ENCODE measurements at regions not wholly inside any gene's neighbourhood (a gene's known extent, or its start where the extent isn't known, plus 50 kb on each side); places are given as distances from the start of the nearest gene placed in this dataset.

DNA sequence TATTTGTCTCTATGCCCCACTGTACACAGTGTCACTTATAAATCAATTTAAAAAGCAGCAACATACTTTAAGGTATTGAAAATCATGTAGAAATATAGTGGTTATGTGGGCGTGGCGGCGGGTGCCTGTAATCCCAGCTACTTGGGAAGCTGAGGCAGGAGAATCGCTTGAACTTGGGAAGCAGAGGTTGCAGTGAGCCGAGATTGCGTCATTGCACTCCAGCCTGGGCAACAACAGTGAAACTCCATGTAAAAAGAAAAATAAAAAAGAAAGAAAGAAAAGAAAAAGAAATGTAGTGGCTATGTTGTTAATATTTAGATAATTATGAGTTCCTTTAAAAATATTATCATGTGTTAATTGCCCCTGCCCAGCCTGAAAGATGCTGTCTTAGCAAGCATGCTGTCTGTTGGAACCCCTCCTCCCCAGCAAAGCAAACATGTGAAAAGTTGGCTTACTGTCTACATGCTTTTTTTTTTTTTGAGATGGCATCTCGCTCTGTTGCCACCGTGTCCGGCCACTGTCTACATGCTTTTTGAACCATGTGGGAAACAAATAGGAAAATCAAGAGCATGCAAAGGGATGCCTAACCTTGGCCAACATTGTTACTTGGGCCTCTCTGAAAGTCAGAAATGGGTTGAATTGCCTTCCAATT is 151.4 kb upstream of the TSHZ2 start:
- no TSS peak for BruUV-seq (replicated peaks)
- in situ Hi-C loops (cut with MboI) (no loop called here), intact Hi-C loops (cut with micrococcal nuclease; ENCODE audit: unreplicated experiment) (no loop called here)
- Histone ChIP-seq H3K79me2 (ENCODE audit: control insufficient read depth, insufficient read depth, low read length) (no peaks in the 10 kb centered on the region), H3K4me1 (ENCODE audit: control insufficient read depth, insufficient read depth, low read length) (no peaks in the 10 kb centered on the region), H3K9ac (ENCODE audit: control insufficient read depth, insufficient read depth, low read length) (no peak overlapping the region), H4K20me1 (ENCODE audit: control insufficient read depth, insufficient read depth) (no peaks in the 10 kb centered on the region), H3K27me3 (replicated peaks in 1 of 2; ENCODE audit: control insufficient read depth in 2 of 2, insufficient read depth in 2 of 2, low read length in 1 of 2) (no peaks in the 10 kb centered on the region), H3K4me2 (ENCODE audit: control insufficient read depth, insufficient read depth) (no peak overlapping the region), H3K27ac (ENCODE audit: control insufficient read depth, insufficient read depth) (no peak overlapping the region), H3K4me3 (no peak overlapping the region), H3K9me3 (replicated peaks; ENCODE audit: control insufficient read depth, insufficient read depth, low read length) (no peaks in the 10 kb centered on the region), H2AFZ (ENCODE audit: control insufficient read depth, low read depth, low read length) (no peak overlapping the region), H3K36me3 (ENCODE audit: control insufficient read depth in 2 of 2, insufficient read depth in 2 of 2, low read length in 1 of 2) (no peaks in the 10 kb centered on the region)
- 32% methylated on average over 9 of the region's 9 CpGs for WGBS (ENCODE audit: insufficient coverage, insufficient replicate concordance, low lambda C conversion rate, missing lambda C conversion rate)
- FAIRE-seq (no peak), DNase-seq (ENCODE audit: low read depth, low spot score) (no peak), ATAC-seq (no peak)
- POLR2A ChIA-PET: no interaction called here
- CTCF ChIA-PET: interaction anchor here (1.0 kb wide), 1 partner anchor 56 kb away, joined by 3 read pairs; no protein-coding TSS in a partner anchor
- TF ChIP-seq CHD2 (IDR thresholded peaks at IDR 0.05; ENCODE audit: borderline replicate concordance, low read depth, low read length): no peak
- no peak for TF ChIP-seq PAX8 (IDR thresholded peaks at IDR 0.05)
- TF ChIP-seq KLF5 (IDR thresholded peaks at IDR 0.05; ENCODE audit: partially characterized antibody): no peak
- no peak for TF ChIP-seq CREM (IDR thresholded peaks at IDR 0.05; ENCODE audit: low read depth)
- TF ChIP-seq EZH2 (IDR thresholded peaks at IDR 0.05; ENCODE audit: borderline replicate concordance, control insufficient read depth, low read depth, low read length): no peak
- TF ChIP-seq HDGF (IDR thresholded peaks at IDR 0.05): no peak
- SMC1A ChIA-PET (ENCODE audit: uncharacterized antibody, unreplicated experiment): no interaction called here
- RAD21 ChIA-PET (ENCODE audit: unreplicated experiment): no interaction called here

DNA sequence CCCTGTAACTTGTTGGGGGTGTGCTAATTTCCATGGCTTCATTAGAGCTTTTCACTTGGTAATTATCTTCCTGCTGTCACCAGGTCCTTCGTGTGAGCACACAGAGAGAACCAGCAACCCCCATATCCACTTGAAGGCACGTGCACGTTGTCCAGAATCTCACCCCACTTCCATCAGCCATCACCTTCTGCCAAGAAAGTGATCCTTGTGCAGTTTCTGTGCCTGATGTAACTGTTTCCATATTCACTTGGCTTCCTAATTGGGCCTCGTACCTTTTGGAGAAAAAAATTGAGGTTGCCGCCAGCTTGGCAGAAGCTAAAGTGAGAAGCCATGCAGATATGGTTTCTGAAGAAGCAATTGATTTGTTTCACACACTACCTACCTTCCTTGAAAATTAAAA is 153.7 kb upstream of the TSHZ2 start:
- ATAC-seq (no peak), FAIRE-seq (no peak), DNase-seq (ENCODE audit: low read depth, low spot score) (no peak)
- Histone ChIP-seq H3K4me2 (ENCODE audit: control insufficient read depth, insufficient read depth) (no peak overlapping the region), H3K4me1 (ENCODE audit: control insufficient read depth, insufficient read depth, low read length) (no peaks in the 10 kb centered on the region), H3K4me3 (no peak overlapping the region), H4K20me1 (ENCODE audit: control insufficient read depth, insufficient read depth) (no peaks in the 10 kb centered on the region), H3K27me3 (replicated peaks in 1 of 2; ENCODE audit: control insufficient read depth in 2 of 2, insufficient read depth in 2 of 2, low read length in 1 of 2) (no peaks in the 10 kb centered on the region), H3K9me3 (replicated peaks; ENCODE audit: control insufficient read depth, insufficient read depth, low read length) (no peaks in the 10 kb centered on the region), H3K9ac (ENCODE audit: control insufficient read depth, insufficient read depth, low read length) (no peak overlapping the region), H3K79me2 (ENCODE audit: control insufficient read depth, insufficient read depth, low read length) (no peaks in the 10 kb centered on the region), H3K27ac (ENCODE audit: control insufficient read depth, insufficient read depth) (no peak overlapping the region), H3K36me3 (ENCODE audit: control insufficient read depth in 2 of 2, insufficient read depth in 2 of 2, low read length in 1 of 2) (no peaks in the 10 kb centered on the region), H2AFZ (ENCODE audit: control insufficient read depth, low read depth, low read length) (no peak overlapping the region)
- RAD21 ChIA-PET (ENCODE audit: unreplicated experiment): no interaction called here
- TF ChIP-seq EP300 (IDR thresholded peaks at IDR 0.05; ENCODE audit: borderline replicate concordance in 1 of 2, control insufficient read depth in 1 of 2, low read depth in 2 of 2, low read length in 2 of 2): no peak
- TF ChIP-seq BHLHE40 (IDR thresholded peaks at IDR 0.05; ENCODE audit: borderline replicate concordance in 1 of 2, low read depth in 2 of 2, low read length in 1 of 2): peak in 1 of 2 experiments; percentile 37; a peak in 1 of 4 replicates
- SMC1A ChIA-PET (ENCODE audit: uncharacterized antibody, unreplicated experiment): no interaction called here
- CTCF ChIA-PET: interaction anchor here (0.9 kb wide), 1 partner anchor 10 kb away, joined by 3 read pairs; no protein-coding TSS in a partner anchor
- WGBS (ENCODE audit: insufficient coverage, insufficient replicate concordance, low lambda C conversion rate, missing lambda C conversion rate): 41% methylated on average over 5 of the region's 5 CpGs
- in situ Hi-C loops (cut with MboI): no loop called here
- POLR2A ChIA-PET: interaction anchor here (0.7 kb wide), 1 partner anchor 158 kb away, joined by 3 read pairs; no protein-coding TSS in a partner anchor
- intact Hi-C loops (cut with micrococcal nuclease; ENCODE audit: unreplicated experiment): no loop called here
- BruUV-seq (replicated peaks): no TSS peak

All from GM12878 (cell line).